ENCODE measurements at regions not wholly inside any gene's neighbourhood (a gene's known extent, or its start where the extent isn't known, plus 50 kb on each side); places are given as distances from the start of the nearest gene placed in this dataset.

DNA sequence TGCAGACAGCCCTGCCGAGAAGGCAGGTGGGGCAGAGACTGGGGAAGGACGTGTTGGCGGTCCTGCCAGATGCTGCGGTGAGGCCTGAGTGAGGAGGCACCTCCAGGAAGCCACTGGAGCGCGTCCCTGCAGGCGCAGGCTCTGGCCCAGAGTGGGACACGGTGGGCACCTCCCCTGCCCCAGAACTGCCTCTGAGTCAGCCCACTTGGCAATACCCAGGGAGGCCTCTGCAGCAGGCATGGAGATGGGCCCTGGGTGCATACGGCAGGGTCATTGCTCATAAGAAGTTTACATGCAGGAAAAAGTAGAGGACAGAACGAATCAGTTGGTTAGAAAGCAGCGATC, 195.9 kb downstream of the TFCP2L1 start:
- Mint-ChIP-seq H3K4me3 (no peak overlapping the region), H3K36me3 (peaks cover 7% of the 10 kb centered on the region; the same call in 1 of the 2 replicates), H3K4me1 (no peaks in the 10 kb centered on the region), H3K27ac (no peak overlapping the region), H3K27me3 (ENCODE audit: low read depth) (peaks cover 13% of the 10 kb centered on the region), H3K9me3 (peaks cover 12% of the 10 kb centered on the region)
- ChIA-PET POLR2A (no interaction called here), CTCF (interaction anchor here (0.9 to 4.2 kb wide), 5 partner anchors 9 to 267 kb away, joined by 3 to 32 read pairs (median 8); no protein-coding TSS in a partner anchor)
- ATAC-seq: no peak; the same call in 1 of the 2 replicates
- no peak for TF ChIP-seq NR2C2 (CRISPR knock-in tag; IDR thresholded peaks at IDR 0.05)
- TF ChIP-seq, protein P1, sequence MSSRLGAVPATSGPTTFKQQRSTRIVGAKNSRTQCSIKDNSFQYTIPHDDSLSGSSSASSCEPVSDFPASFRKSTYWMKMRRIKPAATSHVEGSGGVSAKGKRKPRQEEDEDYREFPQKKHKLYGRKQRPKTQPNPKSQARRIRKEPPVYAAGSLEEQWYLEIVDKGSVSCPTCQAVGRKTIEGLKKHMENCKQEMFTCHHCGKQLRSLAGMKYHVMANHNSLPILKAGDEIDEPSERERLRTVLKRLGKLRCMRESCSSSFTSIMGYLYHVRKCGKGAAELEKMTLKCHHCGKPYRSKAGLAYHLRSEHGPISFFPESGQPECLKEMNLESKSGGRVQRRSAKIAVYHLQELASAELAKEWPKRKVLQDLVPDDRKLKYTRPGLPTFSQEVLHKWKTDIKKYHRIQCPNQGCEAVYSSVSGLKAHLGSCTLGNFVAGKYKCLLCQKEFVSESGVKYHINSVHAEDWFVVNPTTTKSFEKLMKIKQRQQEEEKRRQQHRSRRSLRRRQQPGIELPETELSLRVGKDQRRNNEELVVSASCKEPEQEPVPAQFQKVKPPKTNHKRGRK (CRISPR knock-in tag; IDR thresholded peaks at IDR 0.05; ENCODE audit: borderline replicate concordance): no peak
- no peak for TF ChIP-seq GRHL2 (CRISPR knock-in tag; IDR thresholded peaks at IDR 0.05; ENCODE audit: insufficient replicate concordance, severe bottlenecking)
- TF ChIP-seq CREM (CRISPR knock-in tag; IDR thresholded peaks at IDR 0.05): no peak
- no peak for TF ChIP-seq TCF7 (CRISPR knock-in tag; IDR thresholded peaks at IDR 0.05; ENCODE audit: low read depth)
- TF ChIP-seq, protein P2, sequence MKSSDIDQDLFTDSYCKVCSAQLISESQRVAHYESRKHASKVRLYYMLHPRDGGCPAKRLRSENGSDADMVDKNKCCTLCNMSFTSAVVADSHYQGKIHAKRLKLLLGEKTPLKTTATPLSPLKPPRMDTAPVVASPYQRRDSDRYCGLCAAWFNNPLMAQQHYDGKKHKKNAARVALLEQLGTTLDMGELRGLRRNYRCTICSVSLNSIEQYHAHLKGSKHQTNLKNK (CRISPR knock-in tag; IDR thresholded peaks at IDR 0.05): no peak
- TF ChIP-seq PRRX2 (CRISPR knock-in tag; IDR thresholded peaks at IDR 0.05): no peak
- TF ChIP-seq TP53 (CRISPR knock-in tag; IDR thresholded peaks at IDR 0.05): no peak
- TF ChIP-seq SMAD3 (CRISPR knock-in tag; IDR thresholded peaks at IDR 0.05; ENCODE audit: borderline replicate concordance): no peak
- TF ChIP-seq ZNF416 (CRISPR knock-in tag; IDR thresholded peaks at IDR 0.05): no peak
- TF ChIP-seq ESRRA (CRISPR knock-in tag; IDR thresholded peaks at IDR 0.05; ENCODE audit: borderline replicate concordance): no peak
- no peak for TF ChIP-seq NR3C1 (CRISPR knock-in tag; conservative IDR thresholded peaks at IDR 0.05; ENCODE audit: low read depth)
- no peak for TF ChIP-seq ZNF263 (CRISPR knock-in tag; IDR thresholded peaks at IDR 0.05; ENCODE audit: low read depth)
- TF ChIP-seq NFATC4 (CRISPR knock-in tag; IDR thresholded peaks at IDR 0.05): no peak
- TF ChIP-seq, protein P3, sequence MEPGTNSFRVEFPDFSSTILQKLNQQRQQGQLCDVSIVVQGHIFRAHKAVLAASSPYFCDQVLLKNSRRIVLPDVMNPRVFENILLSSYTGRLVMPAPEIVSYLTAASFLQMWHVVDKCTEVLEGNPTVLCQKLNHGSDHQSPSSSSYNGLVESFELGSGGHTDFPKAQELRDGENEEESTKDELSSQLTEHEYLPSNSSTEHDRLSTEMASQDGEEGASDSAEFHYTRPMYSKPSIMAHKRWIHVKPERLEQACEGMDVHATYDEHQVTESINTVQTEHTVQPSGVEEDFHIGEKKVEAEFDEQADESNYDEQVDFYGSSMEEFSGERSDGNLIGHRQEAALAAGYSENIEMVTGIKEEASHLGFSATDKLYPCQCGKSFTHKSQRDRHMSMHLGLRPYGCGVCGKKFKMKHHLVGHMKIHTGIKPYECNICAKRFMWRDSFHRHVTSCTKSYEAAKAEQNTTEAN (CRISPR knock-in tag; IDR thresholded peaks at IDR 0.05): no peak
- TF ChIP-seq MYBL2 (CRISPR knock-in tag; IDR thresholded peaks at IDR 0.05): no peak
- TF ChIP-seq, protein P4, sequence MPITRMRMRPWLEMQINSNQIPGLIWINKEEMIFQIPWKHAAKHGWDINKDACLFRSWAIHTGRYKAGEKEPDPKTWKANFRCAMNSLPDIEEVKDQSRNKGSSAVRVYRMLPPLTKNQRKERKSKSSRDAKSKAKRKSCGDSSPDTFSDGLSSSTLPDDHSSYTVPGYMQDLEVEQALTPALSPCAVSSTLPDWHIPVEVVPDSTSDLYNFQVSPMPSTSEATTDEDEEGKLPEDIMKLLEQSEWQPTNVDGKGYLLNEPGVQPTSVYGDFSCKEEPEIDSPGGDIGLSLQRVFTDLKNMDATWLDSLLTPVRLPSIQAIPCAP (CRISPR knock-in tag; IDR thresholded peaks at IDR 0.05): no peak
- TF ChIP-seq, protein P5, sequence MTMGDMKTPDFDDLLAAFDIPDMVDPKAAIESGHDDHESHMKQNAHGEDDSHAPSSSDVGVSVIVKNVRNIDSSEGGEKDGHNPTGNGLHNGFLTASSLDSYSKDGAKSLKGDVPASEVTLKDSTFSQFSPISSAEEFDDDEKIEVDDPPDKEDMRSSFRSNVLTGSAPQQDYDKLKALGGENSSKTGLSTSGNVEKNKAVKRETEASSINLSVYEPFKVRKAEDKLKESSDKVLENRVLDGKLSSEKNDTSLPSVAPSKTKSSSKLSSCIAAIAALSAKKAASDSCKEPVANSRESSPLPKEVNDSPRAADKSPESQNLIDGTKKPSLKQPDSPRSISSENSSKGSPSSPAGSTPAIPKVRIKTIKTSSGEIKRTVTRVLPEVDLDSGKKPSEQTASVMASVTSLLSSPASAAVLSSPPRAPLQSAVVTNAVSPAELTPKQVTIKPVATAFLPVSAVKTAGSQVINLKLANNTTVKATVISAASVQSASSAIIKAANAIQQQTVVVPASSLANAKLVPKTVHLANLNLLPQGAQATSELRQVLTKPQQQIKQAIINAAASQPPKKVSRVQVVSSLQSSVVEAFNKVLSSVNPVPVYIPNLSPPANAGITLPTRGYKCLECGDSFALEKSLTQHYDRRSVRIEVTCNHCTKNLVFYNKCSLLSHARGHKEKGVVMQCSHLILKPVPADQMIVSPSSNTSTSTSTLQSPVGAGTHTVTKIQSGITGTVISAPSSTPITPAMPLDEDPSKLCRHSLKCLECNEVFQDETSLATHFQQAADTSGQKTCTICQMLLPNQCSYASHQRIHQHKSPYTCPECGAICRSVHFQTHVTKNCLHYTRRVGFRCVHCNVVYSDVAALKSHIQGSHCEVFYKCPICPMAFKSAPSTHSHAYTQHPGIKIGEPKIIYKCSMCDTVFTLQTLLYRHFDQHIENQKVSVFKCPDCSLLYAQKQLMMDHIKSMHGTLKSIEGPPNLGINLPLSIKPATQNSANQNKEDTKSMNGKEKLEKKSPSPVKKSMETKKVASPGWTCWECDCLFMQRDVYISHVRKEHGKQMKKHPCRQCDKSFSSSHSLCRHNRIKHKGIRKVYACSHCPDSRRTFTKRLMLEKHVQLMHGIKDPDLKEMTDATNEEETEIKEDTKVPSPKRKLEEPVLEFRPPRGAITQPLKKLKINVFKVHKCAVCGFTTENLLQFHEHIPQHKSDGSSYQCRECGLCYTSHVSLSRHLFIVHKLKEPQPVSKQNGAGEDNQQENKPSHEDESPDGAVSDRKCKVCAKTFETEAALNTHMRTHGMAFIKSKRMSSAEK (CRISPR knock-in tag; IDR thresholded peaks at IDR 0.05; ENCODE audit: borderline replicate concordance): no peak
- DNase-seq (ENCODE audit: low spot score): no peak
